ENCODE measurements at regions not wholly inside any gene's neighbourhood (a gene's known extent, or its start where the extent isn't known, plus 50 kb on each side); places are given as distances from the start of the nearest gene placed in this dataset.

DNA sequence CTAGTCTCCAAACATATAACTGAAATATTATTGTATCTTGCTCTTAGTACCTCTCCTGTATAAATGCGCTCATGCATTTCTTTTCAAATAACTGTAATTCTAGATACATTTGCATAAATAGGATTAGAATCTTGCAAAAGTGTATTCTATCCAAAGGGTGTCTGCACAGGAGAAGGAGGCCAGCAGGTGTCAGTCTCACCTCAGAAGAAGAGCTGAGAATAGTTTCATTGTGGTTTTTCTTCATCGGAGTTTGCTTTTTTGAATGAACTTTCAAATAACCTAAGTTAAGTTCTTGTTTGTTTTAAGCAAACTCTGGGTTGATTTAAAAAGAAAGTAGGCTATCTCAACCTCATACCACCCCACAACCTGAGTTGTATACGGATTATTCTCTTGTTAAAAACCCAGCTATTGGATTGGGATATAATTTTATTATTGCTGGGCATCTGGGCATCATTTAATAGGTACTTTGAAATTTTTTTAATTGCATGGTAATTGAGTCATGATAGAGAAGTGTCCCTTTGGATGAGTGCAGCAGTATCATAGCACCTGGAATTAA, 125.0 kb upstream of the MLIP start:
- TF ChIP-seq CTCF (conservative IDR thresholded peaks at IDR 0.05; ENCODE audit: low read depth, low read length) (peak; percentile 97), EZH2 (IDR thresholded peaks at IDR 0.05; ENCODE audit: low read length, unreplicated experiment) (no peak), EZH2phosphoT487 (IDR thresholded peaks at IDR 0.05; ENCODE audit: borderline replicate concordance, low read length) (no peak)

Measured in PC-3 (cell line).